C4-2B (cell line): ENCODE measurements at regions not wholly inside any gene's neighbourhood (a gene's known extent, or its start where the extent isn't known, plus 50 kb on each side); places are given as distances from the start of the nearest gene placed in this dataset.

Experiments
- CTCF ChIP-seq: fragments of 450-650 bp; conservative IDR thresholded peaks from 2 replicates; pipeline ENCODE4 v1.5.1; 2017; ENCODE audit warnings: mild to moderate bottlenecking
- ZFX ChIP-seq: fragments of 450-650 bp; IDR thresholded peaks from 2 replicates; pipeline ENCODE4 v1.6.1; 2017

DNA sequence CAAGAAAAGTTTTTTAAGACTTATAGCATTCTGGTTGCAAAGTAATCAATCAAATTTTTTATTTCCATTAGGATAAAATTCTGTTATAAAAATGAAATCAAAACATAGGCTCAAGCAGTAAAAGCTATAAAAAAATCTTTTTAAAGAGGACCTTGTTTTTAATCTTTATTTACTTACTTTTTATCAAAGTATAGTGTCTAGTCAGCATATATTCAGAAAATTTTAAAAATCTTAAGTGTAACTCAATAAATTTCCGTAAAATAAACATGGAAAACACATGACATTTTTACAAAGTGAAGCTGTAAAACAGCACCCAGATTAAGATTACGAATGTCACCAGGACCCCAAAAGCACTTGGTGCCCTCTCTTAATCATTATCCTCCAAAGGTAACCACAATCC is 302.4 kb downstream of the TMEM161B start:
- TF ChIP-seq CTCF (no peak), ZFX (no peak)
